ENCODE measurements at regions not wholly inside any gene's neighbourhood (a gene's known extent, or its start where the extent isn't known, plus 50 kb on each side); places are given as distances from the start of the nearest gene placed in this dataset.

DNA sequence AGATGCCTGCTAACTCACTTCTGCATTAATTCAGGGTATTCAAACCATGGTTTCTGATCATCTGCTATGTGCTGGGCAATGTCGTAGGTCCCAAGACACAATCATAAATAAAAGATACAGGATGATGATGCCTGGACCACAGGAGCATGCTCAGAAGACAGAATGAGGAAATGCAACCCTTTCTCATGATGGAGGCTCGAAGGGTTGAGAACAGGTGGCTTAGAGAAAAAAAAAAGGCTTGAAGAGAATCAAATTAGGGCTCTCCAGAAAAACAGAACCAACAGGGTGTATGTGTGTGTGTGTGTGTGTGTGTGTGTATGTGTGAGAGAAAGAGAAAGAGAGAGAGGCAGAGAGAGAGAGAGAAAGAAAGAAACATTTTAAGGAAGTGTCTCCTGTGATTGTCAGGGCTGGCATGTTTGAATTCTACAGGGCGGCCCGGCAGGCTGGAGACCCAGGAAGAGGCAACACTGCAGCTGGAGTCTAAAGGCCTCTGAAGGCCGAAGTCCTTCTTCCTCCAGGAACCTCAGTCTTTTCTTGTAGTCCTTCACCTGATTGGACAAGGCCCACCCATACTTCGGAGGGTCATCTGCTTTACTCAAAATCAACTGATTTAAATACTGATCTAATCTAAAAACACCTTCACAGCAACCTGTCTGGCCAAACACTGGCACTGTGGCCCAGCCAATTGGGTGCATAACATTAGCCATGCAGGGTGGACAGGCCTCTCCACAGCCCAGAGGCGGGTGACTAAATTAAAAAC, 143.8 kb downstream of the ERMARD start (continued):
- TF ChIP-seq, protein P1, sequence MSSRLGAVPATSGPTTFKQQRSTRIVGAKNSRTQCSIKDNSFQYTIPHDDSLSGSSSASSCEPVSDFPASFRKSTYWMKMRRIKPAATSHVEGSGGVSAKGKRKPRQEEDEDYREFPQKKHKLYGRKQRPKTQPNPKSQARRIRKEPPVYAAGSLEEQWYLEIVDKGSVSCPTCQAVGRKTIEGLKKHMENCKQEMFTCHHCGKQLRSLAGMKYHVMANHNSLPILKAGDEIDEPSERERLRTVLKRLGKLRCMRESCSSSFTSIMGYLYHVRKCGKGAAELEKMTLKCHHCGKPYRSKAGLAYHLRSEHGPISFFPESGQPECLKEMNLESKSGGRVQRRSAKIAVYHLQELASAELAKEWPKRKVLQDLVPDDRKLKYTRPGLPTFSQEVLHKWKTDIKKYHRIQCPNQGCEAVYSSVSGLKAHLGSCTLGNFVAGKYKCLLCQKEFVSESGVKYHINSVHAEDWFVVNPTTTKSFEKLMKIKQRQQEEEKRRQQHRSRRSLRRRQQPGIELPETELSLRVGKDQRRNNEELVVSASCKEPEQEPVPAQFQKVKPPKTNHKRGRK (CRISPR knock-in tag; IDR thresholded peaks at IDR 0.05; ENCODE audit: borderline replicate concordance), result no peak

DNA sequence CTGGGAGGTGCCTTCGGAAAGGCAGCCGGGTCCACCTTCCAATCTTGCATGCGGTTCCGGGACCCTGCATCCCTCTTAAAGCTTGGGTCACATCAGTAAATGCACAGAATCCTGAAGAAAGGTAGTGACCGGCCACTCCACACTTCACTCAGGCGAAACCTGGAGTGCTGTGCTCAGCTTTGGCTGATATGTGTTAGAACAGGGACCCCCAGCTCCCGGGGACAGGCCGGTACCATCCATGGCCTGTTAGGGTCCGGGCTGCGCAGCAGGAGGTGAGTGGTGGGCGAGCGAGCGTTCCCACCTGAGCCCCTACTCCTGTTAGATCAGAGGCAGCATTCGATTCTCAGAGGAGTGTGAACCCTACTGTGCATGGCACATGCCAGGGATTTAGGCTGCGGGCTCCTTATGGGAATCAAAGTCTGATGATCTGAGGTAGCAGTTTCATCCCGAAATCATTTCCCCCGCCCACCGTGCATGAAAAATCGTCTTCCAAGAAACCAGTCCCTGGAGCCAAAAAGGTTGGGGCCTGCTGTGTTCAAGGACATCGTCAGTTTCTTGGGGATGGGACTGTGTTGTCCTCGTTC, 143.0 kb downstream of the ERMARD start:
- Mint-ChIP-seq H3K9me3 (peaks cover 22% of the 10 kb centered on the region), H3K36me3 (peaks cover 11% of the 10 kb centered on the region), H3K27me3 (ENCODE audit: low read depth) (peaks cover 7% of the 10 kb centered on the region; the same call in 1 of the 2 replicates), H3K27ac (no peak overlapping the region), H3K4me3 (no peak overlapping the region), H3K4me1 (no peaks in the 10 kb centered on the region)
- DNase-seq (ENCODE audit: low spot score) (no peak), ATAC-seq (no peak)
- ChIA-PET POLR2A (no interaction called here), CTCF (no interaction called here)
- TF ChIP-seq ATF1 (CRISPR knock-in tag; IDR thresholded peaks at IDR 0.05) (no peak), ZNF219 (CRISPR knock-in tag; IDR thresholded peaks at IDR 0.05; ENCODE audit: borderline replicate concordance) (no peak), MYBL2 (CRISPR knock-in tag; IDR thresholded peaks at IDR 0.05) (no peak), RELA (CRISPR knock-in tag; IDR thresholded peaks at IDR 0.05; ENCODE audit: borderline replicate concordance) (no peak), KAT7 (CRISPR knock-in tag; IDR thresholded peaks at IDR 0.05; ENCODE audit: borderline replicate concordance) (no peak), PRRX2 (CRISPR knock-in tag; IDR thresholded peaks at IDR 0.05) (no peak), OVOL2 (CRISPR knock-in tag; IDR thresholded peaks at IDR 0.05; ENCODE audit: borderline replicate concordance) (no peak), ZNF416 (CRISPR knock-in tag; IDR thresholded peaks at IDR 0.05) (no peak), SMAD4 (CRISPR knock-in tag; IDR thresholded peaks at IDR 0.05) (no peak), CREB1 (CRISPR knock-in tag; IDR thresholded peaks at IDR 0.05) (no peak), CBFB (CRISPR knock-in tag; IDR thresholded peaks at IDR 0.05; ENCODE audit: low read depth) (no peak), TP53 (CRISPR knock-in tag; IDR thresholded peaks at IDR 0.05) (no peak), ZNF263 (CRISPR knock-in tag; IDR thresholded peaks at IDR 0.05; ENCODE audit: low read depth) (no peak), NR2C2 (CRISPR knock-in tag; IDR thresholded peaks at IDR 0.05) (no peak), TCF7 (CRISPR knock-in tag; IDR thresholded peaks at IDR 0.05; ENCODE audit: low read depth) (no peak), NFE2L1 (CRISPR knock-in tag; IDR thresholded peaks at IDR 0.05) (no peak)
- TF ChIP-seq, protein P2, sequence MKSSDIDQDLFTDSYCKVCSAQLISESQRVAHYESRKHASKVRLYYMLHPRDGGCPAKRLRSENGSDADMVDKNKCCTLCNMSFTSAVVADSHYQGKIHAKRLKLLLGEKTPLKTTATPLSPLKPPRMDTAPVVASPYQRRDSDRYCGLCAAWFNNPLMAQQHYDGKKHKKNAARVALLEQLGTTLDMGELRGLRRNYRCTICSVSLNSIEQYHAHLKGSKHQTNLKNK (CRISPR knock-in tag; IDR thresholded peaks at IDR 0.05), result no peak
- TF ChIP-seq, protein P3, sequence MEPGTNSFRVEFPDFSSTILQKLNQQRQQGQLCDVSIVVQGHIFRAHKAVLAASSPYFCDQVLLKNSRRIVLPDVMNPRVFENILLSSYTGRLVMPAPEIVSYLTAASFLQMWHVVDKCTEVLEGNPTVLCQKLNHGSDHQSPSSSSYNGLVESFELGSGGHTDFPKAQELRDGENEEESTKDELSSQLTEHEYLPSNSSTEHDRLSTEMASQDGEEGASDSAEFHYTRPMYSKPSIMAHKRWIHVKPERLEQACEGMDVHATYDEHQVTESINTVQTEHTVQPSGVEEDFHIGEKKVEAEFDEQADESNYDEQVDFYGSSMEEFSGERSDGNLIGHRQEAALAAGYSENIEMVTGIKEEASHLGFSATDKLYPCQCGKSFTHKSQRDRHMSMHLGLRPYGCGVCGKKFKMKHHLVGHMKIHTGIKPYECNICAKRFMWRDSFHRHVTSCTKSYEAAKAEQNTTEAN (CRISPR knock-in tag; IDR thresholded peaks at IDR 0.05), result no peak
- TF ChIP-seq, protein P4, sequence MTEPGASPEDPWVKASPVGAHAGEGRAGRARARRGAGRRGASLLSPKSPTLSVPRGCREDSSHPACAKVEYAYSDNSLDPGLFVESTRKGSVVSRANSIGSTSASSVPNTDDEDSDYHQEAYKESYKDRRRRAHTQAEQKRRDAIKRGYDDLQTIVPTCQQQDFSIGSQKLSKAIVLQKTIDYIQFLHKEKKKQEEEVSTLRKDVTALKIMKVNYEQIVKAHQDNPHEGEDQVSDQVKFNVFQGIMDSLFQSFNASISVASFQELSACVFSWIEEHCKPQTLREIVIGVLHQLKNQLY (CRISPR knock-in tag; IDR thresholded peaks at IDR 0.05), result no peak
- TF ChIP-seq, protein P5, sequence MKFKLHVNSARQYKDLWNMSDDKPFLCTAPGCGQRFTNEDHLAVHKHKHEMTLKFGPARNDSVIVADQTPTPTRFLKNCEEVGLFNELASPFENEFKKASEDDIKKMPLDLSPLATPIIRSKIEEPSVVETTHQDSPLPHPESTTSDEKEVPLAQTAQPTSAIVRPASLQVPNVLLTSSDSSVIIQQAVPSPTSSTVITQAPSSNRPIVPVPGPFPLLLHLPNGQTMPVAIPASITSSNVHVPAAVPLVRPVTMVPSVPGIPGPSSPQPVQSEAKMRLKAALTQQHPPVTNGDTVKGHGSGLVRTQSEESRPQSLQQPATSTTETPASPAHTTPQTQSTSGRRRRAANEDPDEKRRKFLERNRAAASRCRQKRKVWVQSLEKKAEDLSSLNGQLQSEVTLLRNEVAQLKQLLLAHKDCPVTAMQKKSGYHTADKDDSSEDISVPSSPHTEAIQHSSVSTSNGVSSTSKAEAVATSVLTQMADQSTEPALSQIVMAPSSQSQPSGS (CRISPR knock-in tag; IDR thresholded peaks at IDR 0.05; ENCODE audit: borderline replicate concordance, low read depth), result no peak

All from WTC11 (cell line).